HEK293T (cell line): ENCODE measurements at regions not wholly inside any gene's neighbourhood (a gene's known extent, or its start where the extent isn't known, plus 50 kb on each side); places are given as distances from the start of the nearest gene placed in this dataset.

Experiments used
- ARNT ChIP-seq: fragments of 450-650 bp; IDR thresholded peaks from 2 replicates; pipeline ENCODE4 v1.6.1; 2017; ENCODE audit warnings: mild to moderate bottlenecking
- BHLHE40 ChIP-seq: fragments of 450-650 bp; IDR thresholded peaks from 2 replicates; pipeline ENCODE4 v1.6.1; 2016; ENCODE audit warnings: mild to moderate bottlenecking, moderate library complexity, borderline replicate concordance
- CTBP1 ChIP-seq: fragments of 450-650 bp; IDR thresholded peaks from 2 replicates; pipeline ENCODE4 v1.6.1; 2016; ENCODE audit warnings: borderline replicate concordance
- FOXA1 ChIP-seq: fragments of 450-650 bp; IDR thresholded peaks from 2 replicates; pipeline ENCODE4 v1.6.1; 2016; ENCODE audit warnings: mild to moderate bottlenecking
- FOXK2 ChIP-seq: fragments of 450-650 bp; IDR thresholded peaks from 2 replicates; pipeline ENCODE4 v1.6.1; 2016; ENCODE audit warnings: mild to moderate bottlenecking
- FOXM1 ChIP-seq: fragments of 450-650 bp; IDR thresholded peaks from 2 replicates; pipeline ENCODE4 v1.6.1; 2017; ENCODE audit warnings: mild to moderate bottlenecking, borderline replicate concordance
- SUZ12 ChIP-seq: fragments of 450-650 bp; IDR thresholded peaks from 2 replicates; pipeline ENCODE4 v1.6.1; 2016; ENCODE audit warnings: mild to moderate bottlenecking
- ZNF384 ChIP-seq: fragments of 450-650 bp; IDR thresholded peaks from 2 replicates; pipeline ENCODE4 v1.6.1; 2016

DNA sequence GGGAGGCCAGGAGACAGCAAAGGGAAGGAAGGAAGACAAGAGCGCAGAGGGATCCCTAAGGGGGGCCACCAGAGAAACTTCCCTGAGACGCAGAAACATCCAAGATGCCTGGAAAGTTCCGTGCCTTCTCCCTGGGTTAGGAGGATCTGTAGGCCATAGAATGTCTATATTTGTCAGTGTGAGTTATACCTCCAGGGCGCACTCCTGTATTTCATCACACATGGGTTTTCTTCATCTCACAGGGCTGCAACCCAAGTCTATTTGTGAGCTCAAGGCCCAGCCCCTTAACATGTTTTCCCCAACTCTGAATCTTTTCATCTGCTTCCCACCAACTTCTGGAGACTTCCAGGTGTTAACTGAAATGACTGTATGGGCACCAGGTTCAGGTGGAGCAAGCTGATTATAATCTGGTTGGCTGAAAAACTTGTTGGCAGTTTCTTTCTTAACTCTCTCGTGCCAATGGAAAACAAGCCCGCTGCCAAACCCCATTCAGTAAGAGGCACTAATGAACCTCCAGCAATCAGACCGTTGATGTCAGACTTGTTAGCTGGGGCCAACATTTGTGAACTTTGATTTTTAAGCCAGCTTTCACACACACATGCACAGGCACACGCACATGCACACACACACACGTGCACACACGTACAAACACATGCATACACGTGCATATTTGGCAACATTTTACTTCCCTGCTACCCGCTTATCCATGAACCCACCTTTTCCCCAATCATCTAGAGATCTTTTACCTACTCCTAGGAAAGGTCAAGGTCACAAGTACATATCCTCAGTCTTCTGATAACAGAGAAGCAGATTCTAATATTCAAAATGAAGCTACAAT is 247.5 kb upstream of the GMDS start:
- TF ChIP-seq CTBP1 (no peak), SUZ12 (no peak), FOXK2 (no peak), FOXA1 (no peak), ARNT (no peak), BHLHE40 (no peak), FOXM1 (no peak), ZNF384 (no peak)
